ENCODE measurements at regions not wholly inside any gene's neighbourhood (a gene's known extent, or its start where the extent isn't known, plus 50 kb on each side); places are given as distances from the start of the nearest gene placed in this dataset.

- TF ChIP-seq CTCF (IDR thresholded peaks at IDR 0.05), result no peak
- no peak for TF ChIP-seq POLR2A (IDR thresholded peaks at IDR 0.05)
Measured at GRCh38 chr1:229857585-229857984, 209.5 kb upstream of the GALNT2 start.
